NCI-H524 (cell line): ENCODE measurements at regions not wholly inside any gene's neighbourhood (a gene's known extent, or its start where the extent isn't known, plus 50 kb on each side); places are given as distances from the start of the nearest gene placed in this dataset.
"Not testable (repeated sequence)": the region's sequence is repeated elsewhere in the genome, so short reads cannot be mapped to it uniquely, and the experiment has no call there.

Experiments used
- DNase-seq, 2 experiments: peaks; one replicate each; lab custom pipeline; 2025; lab: John Stamatoyannopoulos, UW

DNA sequence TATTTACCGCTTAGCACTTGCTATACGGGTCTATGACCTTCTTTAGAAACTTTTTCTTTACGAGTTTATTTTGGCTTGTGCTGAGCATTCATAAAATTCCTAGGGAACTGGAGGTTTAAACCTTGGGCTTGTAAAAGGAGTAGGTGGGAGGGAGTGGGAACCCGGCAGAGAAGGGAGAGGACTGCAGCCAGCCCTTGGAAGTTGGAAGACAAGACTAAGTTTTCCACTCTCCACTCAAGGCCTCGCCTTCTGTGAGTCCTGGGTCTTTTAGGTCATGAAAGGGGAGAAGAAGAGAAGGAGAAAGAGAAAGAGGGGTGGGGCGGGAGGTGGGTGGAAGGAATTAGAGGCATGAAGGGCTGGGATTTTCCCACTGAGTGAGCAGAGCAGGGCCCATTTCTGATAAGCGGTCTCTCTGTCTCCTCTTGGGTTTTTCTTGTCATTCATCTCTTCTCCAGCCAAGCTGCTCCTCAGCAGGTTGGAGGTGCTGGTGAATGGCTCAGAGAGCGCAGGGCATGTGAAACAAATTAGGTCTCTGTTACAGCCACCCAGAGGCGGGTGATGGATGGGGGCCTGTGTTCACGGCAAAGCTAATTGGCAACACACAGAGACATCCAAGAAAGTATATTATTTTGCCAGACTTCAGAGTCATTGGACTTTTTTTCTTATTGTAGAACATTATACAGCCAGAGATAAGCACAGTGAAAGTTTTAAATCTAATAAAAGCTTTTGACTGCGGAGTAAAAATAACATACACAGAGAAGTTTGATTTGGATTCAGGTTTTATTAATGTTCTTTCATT is 247.3 kb downstream of the FOXD2 start:
- DNase-seq: no peak

DNA sequence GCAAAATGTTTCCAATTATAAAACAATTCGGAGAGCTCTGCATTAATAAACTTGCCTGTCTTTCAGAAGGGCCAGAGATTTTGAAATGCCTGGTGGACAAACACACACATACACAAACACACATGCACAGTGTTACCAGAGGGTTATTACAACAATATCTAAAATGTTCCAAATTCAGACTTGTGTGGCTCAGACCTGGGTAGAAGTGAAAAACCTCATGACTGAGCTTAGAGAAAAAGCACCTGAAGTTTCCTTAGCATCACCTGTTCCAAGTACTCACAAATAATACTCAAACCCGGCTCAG is 247.9 kb downstream of the FOXD2 start:
- no peak for DNase-seq

DNA sequence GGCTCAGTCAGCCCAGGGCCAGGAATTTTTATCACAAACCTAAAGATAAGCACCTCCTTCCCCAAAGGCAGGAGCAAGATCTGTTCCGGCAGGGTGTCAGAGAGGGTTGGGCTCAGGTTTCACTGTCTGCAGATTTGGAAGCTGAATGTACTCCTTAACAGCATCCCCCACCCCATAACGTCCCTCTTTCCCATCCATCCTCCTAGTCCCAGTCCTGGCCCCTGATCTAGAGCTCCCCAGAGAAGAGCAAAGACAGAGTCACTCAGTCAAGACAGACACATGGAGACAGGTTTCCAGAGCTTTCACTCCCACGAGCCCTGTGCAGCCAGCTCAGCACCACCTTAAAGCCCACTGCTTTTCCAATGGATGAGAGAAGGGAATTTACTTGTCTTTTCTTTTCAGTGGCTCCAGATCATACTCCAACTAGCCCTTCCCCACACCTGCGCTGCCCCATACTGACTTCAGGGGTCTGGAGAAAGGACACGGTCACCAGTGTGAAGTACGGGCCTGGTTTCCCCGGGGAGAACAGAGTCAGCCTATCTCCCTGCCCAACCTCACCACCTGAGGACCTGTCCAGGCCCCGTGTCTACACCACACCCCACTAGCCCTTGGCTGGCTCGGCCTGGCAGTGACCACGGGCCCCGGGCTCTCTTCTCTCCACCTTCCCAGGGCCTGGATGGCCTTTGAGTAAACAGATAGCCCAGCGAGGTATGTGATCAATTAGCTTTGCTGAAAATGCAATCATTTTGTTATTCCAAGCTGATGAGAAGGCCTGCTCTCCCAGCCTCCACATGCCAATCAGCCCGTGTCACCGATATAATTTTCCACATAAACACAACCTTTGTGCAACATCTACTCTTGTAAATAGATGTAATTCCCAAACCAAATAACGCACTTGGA is 249.1 kb downstream of the FOXD2 start:
- DNase-seq: no peak

DNA sequence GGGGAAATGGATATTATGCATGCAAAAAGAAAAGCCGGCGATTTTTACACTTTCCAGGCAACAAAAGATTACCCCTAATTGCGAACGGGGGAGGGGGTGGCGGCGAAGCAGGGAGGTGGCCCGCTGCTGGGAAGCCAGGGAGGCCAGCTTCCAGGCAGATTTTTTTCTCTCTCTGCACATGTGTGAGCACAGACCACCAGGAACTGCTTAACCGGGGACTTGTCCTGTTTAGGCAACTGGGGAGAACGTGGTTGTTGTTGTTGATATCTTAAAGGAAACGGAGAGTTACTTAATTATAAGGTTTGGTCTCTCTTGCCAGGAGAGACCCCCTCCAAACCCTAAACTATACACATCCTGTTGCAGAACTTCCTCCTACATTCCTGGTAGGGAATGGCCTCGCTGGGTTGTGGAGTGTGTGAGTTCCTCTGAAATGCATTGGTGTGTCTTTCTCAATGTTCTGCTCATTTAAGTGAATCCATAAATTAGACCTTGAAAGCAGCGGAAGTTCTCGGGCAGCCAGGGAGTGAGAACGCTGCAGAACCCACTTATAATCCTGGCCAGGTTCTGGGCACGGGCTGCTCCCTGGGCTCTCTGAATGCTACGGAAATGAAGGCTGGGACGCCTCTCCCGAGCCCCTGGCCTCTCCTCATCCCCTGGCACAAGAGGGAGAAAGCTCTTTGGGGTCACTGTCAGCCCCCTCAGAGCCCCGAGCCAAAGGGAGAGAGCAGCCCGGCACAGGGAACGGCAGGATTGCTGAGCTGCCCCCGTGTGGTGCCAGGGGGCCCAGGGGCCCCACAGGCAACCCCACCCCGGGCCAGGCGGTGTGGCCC is 250.0 kb downstream of the FOXD2 start:
- no peak for DNase-seq

DNA sequence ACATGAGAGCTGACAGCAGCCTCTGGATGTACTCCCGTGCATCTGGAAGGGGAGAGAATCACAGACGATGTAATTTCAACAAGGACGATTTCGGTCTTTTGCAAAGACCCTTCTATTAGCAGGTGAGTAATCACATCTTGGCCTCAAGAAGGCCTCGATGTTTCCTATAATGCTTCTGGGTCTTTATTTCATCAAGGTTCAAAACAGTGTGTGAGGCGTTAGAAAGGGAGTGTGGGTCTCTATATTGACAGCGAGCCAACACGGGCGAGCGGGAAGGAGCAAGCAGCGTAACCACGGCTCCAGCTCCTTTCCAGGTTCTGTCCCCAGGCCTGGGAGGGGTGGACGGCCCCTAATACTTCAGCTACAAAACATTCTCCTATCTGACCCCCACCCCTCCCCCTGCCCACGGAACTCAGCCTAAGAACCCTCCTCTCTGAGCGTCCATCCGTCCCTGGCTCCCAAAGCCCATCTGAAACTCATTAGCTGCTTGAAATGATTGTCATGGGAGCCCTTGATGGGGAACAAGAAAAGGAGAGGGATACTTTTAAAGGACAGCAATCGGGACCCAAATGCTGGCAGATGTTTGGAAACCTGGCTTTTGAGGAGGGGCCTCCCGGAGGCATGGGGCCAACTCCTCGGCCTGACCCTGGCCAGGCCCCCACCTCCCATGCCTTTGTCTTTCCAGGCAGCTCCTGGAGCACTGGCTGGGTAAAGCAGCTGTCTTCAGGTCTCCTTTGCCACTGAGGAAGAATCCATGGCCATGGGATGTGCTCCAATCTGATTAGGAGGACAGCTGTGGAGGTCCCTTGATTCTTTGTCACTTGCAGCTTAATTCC is 250.8 kb downstream of the FOXD2 start:
- no peak for DNase-seq

- DNase-seq: no peak
Measured at GRCh38 chr1:47689894-47690293, 252.1 kb downstream of the FOXD2 start.

- DNase-seq: no peak
Measured at GRCh38 chr1:47690341-47691250, 252.8 kb downstream of the FOXD2 start.

DNA sequence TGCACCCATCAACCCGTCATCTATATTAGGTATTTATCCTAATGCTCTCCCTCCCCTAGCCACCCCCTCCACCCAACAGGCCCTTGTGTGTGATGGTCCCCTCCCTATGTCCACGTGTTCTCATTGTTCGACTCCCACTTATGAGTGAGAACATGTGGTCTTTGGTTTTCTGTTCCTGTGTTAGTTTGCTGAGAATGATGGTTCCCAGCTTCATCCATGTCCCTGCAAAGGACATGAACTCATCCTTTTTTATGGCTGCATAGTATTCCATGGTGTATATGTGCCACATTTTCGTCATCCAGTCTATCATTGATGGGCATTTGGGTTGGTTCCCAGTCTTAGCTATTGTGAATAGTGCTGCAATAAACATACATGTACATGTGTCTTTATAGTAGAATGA is 253.4 kb downstream of the FOXD2 start:
- DNase-seq: not testable (repeated sequence)

- no peak for DNase-seq
Measured at GRCh38 chr1:47692196-47692595, 254.4 kb downstream of the FOXD2 start.

- no peak for DNase-seq
Measured at GRCh38 chr1:47693115-47693514, 255.3 kb downstream of the FOXD2 start.

DNA sequence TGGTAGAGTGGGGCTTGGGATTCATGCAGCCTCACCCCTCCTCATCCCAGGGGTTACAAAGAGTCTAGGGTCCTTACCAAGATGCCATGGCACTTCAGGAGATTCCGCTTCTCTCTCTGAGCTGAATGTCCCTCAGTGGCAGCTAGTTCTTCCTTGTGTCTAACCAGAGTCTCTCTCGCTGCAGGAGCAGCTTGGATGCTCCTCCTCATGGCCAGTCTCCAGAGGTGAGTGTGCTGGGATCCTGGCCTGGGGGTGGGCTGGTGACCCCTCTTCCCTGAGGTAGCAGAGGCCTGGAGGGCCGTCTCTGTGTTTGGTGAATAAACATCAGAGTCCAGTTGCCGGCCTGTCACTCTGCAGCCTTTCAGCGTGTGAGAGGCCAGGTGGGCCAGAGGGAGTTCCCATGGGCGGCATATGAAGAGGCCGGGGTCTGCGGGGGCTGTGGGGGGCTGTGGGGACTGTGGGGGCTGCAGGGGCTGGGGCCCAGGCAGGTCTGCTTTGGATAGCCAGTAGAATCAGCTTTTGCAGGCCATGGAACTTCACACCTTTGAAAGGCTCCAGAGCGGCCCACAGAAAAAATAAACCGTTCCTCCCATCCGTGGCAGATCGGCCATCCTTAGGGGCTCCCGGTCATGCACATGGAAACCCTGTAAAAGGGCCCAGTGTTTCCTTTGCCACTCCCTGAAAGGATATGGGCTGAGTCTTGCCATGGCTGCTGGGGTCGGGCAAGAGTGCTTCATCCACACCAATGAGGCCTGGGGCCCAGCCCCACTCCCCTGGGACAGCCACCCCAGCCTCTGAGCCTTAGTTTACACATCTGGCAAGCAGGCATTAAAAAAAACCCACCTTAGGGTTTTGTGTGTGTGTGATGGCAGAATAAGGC is 256.4 kb downstream of the FOXD2 start:
- DNase-seq: no peak

- no peak for DNase-seq
Measured at GRCh38 chr1:47696404-47696736, 258.5 kb downstream of the FOXD2 start.

DNA sequence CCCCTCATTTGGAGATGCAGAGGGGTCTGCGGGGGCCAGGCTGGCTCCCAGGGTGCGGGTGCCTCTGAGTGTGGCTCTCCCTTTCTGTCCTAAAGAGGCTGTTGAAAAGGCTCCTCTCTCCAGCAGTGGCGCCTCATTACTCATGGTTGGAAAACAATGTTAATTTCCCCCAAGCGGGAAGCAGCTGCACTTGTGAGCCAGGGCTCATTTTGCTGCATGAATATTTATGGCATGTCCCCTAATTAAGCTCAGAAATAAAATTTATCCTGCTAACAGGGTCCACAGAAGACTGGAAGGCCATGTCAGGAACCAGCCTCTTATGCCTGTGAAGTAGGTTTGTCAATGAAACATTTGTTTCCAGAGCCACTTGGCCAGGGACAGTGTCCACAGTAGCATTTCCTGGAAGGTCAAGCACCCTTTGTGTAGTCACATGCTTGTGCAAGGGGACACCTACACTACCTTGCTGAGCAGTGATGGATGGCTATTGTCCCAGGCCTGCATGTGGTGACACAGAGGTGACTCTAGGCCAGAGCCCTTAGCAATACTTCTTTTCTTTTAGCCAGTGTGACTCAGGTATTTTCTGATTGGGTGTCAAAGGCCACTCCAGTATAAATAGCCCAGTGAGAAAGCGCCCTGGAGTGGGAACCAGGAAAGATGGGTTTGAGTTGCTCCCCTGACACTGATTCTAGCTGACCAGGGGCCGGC is 259.0 kb downstream of the FOXD2 start:
- DNase-seq: no peak

DNA sequence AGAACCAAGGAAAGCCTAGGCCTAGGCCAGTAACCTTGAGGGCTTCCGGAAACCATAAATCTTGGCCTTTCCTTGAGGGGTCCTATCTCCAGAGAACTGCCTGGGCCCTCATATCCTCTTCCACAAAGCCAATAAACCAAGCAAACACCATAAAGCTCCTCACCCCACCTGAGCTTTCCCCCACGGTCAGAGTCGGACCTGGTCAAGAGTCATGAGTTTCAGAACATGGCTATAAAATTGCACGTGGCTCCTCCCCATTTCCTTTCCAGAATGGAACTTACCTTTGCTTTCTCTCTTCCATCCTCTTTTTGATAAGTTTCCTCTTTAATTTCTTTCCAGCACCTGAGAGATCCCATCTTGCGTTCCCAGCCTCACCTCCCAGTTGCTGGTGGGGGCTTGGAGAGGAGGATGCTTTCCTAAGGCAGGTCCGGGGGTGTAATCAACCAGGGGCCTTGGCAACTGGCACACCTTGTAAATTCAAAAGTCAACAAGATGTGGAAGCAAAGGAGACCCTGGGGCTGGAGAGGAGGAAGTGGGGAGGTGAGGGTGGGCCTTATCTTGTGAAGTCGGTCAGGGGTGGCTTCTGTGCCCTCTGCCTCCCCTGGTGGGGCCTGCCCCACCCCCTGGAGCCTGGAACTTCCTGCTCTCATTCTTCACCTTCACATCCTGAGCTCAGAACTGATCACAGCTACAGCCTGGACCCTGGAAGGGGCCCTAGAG is 259.9 kb downstream of the FOXD2 start:
- DNase-seq: no peak

GRCh38 chr1:47699492-47700235 is 261.8 kb downstream of the FOXD2 start:
- no peak for DNase-seq

- no peak for DNase-seq
Measured at GRCh38 chr1:47701283-47701682, 263.4 kb downstream of the FOXD2 start.

DNA sequence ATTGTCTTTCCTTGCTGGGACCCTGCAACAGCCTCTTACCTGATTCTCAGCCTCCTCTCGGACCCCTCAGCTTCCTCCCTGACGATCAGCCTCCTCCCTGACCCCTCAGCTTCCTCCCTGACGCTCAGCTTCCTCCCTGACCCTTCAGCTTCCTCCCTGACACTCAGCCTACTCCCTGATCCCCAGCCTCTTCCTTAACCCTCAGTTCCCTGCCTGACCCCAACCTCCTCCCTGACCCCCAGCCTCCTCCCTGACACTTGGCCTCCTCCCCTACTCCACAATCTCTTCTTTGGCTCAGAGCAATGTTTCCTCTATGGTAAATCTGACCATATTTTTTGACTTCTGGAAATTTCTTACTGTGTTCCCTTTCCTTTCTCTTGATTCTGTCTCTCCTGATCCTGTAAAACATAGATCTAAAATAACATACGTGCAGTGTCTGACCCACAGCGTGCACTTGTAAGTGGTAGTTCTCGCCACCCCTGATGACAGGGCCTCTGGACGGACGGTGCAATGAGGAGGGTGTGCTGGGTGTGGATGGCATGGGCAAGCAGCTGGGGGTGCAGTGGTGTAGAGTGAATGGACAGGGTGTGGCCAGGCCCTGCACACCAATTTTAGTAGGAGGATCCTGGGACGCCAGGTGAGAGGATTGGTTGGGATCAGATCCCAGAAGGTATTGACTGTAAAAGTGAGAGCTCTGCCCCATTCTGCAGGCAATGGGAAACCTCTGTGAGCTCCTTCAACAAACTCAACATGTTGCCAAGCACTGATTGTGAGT is 264.1 kb downstream of the FOXD2 start:
- no peak for DNase-seq
